GM21576 (cell line): ENCODE measurements at regions not wholly inside any gene's neighbourhood (a gene's known extent, or its start where the extent isn't known, plus 50 kb on each side); places are given as distances from the start of the nearest gene placed in this dataset.
"Not testable (repeated sequence)": the region's sequence is repeated elsewhere in the genome, so short reads cannot be mapped to it uniquely, and the experiment has no call there.

Experiments used
- ATAC-seq: cut with Tn5 transposase; IDR thresholded peaks from one replicate; pipeline ENCODE4 v1.9.1; 2021; ENCODE audit warnings: mild to moderate bottlenecking, moderate library complexity; ENCODE audit not compliant: unreplicated experiment

GRCh38 chr13:60701895-60702294 is 304.9 kb downstream of the TDRD3 start:
- ATAC-seq, result no peak

- ATAC-seq, result no peak
Observed at GRCh38 chr13:60700994-60701393, 304.0 kb downstream of the TDRD3 start.

- no peak for ATAC-seq
Observed at GRCh38 chr13:60699636-60700035, 302.6 kb downstream of the TDRD3 start.

GRCh38 chr13:60696602-60697001 is 299.6 kb downstream of the TDRD3 start:
- ATAC-seq, result no peak

- ATAC-seq, result no peak
Observed at GRCh38 chr13:60691268-60691667, 294.2 kb downstream of the TDRD3 start.

GRCh38 chr13:60690604-60691003 is 293.6 kb downstream of the TDRD3 start:
- no peak for ATAC-seq

GRCh38 chr13:60689571-60689970 is 292.6 kb downstream of the TDRD3 start:
- no peak for ATAC-seq

GRCh38 chr13:60689076-60689475 is 292.1 kb downstream of the TDRD3 start:
- no peak for ATAC-seq

- ATAC-seq, result no peak
Observed at GRCh38 chr13:60679928-60680694, 283.1 kb downstream of the TDRD3 start.

GRCh38 chr13:60679131-60679530 is 282.1 kb downstream of the TDRD3 start:
- ATAC-seq, result no peak

- no peak for ATAC-seq
Observed at GRCh38 chr13:60671386-60671785, 274.4 kb downstream of the TDRD3 start.

GRCh38 chr13:60663788-60664187 is 266.8 kb downstream of the TDRD3 start:
- no peak for ATAC-seq

- ATAC-seq, result no peak
Observed at GRCh38 chr13:60662595-60662994, 265.6 kb downstream of the TDRD3 start.

GRCh38 chr13:60661521-60661920 is 264.5 kb downstream of the TDRD3 start:
- no peak for ATAC-seq

GRCh38 chr13:60657586-60657985 is 260.6 kb downstream of the TDRD3 start:
- ATAC-seq, result not testable (repeated sequence)

GRCh38 chr13:60655256-60655655 is 258.2 kb downstream of the TDRD3 start:
- no peak for ATAC-seq

- no peak for ATAC-seq
Observed at GRCh38 chr13:60654415-60654814, 257.4 kb downstream of the TDRD3 start.

GRCh38 chr13:60647547-60647946 is 250.5 kb downstream of the TDRD3 start:
- ATAC-seq, result no peak

- ATAC-seq, result no peak
Observed at GRCh38 chr13:60646620-60647019, 249.6 kb downstream of the TDRD3 start.

GRCh38 chr13:60645676-60646075 is 248.7 kb downstream of the TDRD3 start:
- ATAC-seq, result no peak

GRCh38 chr13:60642552-60642951 is 245.5 kb downstream of the TDRD3 start:
- ATAC-seq, result no peak

- ATAC-seq, result no peak
Observed at GRCh38 chr13:60629158-60629557, 232.1 kb downstream of the TDRD3 start.

- peak; percentile 81 for ATAC-seq
Observed at GRCh38 chr13:60627071-60627686, 230.2 kb downstream of the TDRD3 start.
